Adrenal gland (tissue), 9 donors: ENCODE measurements at regions not wholly inside any gene's neighbourhood (a gene's known extent, or its start where the extent isn't known, plus 50 kb on each side); places are given as distances from the start of the nearest gene placed in this dataset.

Experiments
- DNase-seq, 7 donors: peaks; one replicate each; pipeline ENCODE4 v3.0.0-alpha.2; 2019 to 2020
- H3K27ac ChIP-seq, 5 donors: fragments of 200-600 bp; sonication (generic) in 4 of 5; 1 replicate in 3 of 5; 2 replicates in 2 of 5; pipeline versions ENCODE4 v1.5.1 to v1.8.0; 2016 to 2020; ENCODE audit warnings: mild to moderate bottlenecking in 1 of 5
- H3K27me3 ChIP-seq: fragments of 200-600 bp; 2 replicates; pipeline ENCODE4 v1.8.0; 2021
- H3K36me3 ChIP-seq, 2 donors: fragments of 200-600 bp; replicated peaks in 1 of 2; 1 replicate in 1 of 2; 2 replicates in 1 of 2; pipeline versions ENCODE4 v1.5.1 to v1.8.0; 2018 to 2022
- H3K4me1 ChIP-seq, 2 donors: fragments of 200-600 bp; replicated peaks in 1 of 2; 1 replicate in 1 of 2; 2 replicates in 1 of 2; pipeline versions ENCODE4 v1.5.1 to v1.8.0; 2018 to 2021
- H3K4me3 ChIP-seq, 4 donors: fragments of 200-600 bp; sonication (generic) in 3 of 4; one replicate each; pipeline ENCODE4 v1.5.1; 2016 to 2018
- H3K9me3 ChIP-seq, 3 donors: fragments of 200-600 bp; sonication (generic) in 1 of 3; replicated peaks in 1 of 3; 1 replicate in 2 of 3; 2 replicates in 1 of 3; pipeline versions ENCODE4 v1.5.1 to v1.8.0; 2016 to 2021
- POLR2A ChIP-seq, 2 donors: fragments of 450-650 bp; IDR thresholded peaks; one replicate each; pipeline ENCODE4 v1.6.1; 2017; ENCODE audit warnings: antibody characterized with exemption in 2 of 2, mild to moderate bottlenecking in 2 of 2, moderate library complexity in 1 of 2
- WGBS, 4 donors: extraction: QIAGEN DNeasy Blood & Tissue Kit in 2 of 4; methylation state at CpG; one replicate each; pipeline versions ENCODE4 v1.1.5 to v1.1.7; 2013 to 2017; 5-methylcytosine and 5-hydroxymethylcytosine counted together
- intact Hi-C, 2 donors: fragments of 100-400 bp; cut with DNase I; formaldehyde crosslinking; loops; one replicate each; pipeline versions ENCODE4 v1.14.1 to v1.15.0; 2022 to 2023
- TF ChIP-seq, protein P1 (sequence below), 6 experiments: fragments of 450-650 bp in 4 of 6; fragments of 200-600 bp in 2 of 6; sonication (generic) in 1 of 6; IDR thresholded peaks; 1 replicate in 5 of 6; 2 replicates in 1 of 6; pipeline versions ENCODE4 v1.5.1 to v1.8.0; 2016 to 2021; ENCODE audit warnings: antibody characterized with exemption in 6 of 6, mild to moderate bottlenecking in 2 of 6, moderate library complexity in 1 of 6
- donor health status: healthy with polysubstance abuse.
- donor health status: Bipolar disorder and iron deficiency.
- donor health status: DM: yes; HTN: yes; CAD: no.
- donor health status: DM: no; HTN: no; CAD: no.
- donor health status: DM: no; HTN: no; CAD: no.

DNA sequence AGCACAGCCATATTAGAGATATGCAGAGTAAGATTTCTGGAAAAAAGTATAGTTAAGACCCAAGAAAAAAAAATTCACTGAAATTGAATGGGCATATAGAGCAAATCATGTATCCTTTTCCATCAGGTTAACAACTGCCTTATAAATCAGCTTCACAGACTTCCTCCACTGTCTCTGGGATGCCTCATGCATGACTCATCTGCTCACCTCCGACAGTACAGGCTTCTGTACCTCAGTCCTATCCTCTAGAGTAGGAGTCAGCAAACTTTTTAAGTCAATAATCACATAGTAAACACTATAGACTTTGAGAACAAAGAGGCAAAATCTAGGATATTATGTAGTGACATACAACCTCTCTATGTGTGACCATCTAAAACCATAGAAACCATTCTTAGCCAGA, 211.6 kb upstream of the SP8 start:
- Histone ChIP-seq H3K36me3 (no peaks in the 10 kb centered on the region), H3K27me3 (no peaks in the 10 kb centered on the region), H3K4me1 (no peaks in the 10 kb centered on the region), H3K9me3 (no peaks in the 10 kb centered on the region), H3K4me3 (no peak overlapping the region), H3K27ac (no peak overlapping the region)
- TF ChIP-seq, protein P1, sequence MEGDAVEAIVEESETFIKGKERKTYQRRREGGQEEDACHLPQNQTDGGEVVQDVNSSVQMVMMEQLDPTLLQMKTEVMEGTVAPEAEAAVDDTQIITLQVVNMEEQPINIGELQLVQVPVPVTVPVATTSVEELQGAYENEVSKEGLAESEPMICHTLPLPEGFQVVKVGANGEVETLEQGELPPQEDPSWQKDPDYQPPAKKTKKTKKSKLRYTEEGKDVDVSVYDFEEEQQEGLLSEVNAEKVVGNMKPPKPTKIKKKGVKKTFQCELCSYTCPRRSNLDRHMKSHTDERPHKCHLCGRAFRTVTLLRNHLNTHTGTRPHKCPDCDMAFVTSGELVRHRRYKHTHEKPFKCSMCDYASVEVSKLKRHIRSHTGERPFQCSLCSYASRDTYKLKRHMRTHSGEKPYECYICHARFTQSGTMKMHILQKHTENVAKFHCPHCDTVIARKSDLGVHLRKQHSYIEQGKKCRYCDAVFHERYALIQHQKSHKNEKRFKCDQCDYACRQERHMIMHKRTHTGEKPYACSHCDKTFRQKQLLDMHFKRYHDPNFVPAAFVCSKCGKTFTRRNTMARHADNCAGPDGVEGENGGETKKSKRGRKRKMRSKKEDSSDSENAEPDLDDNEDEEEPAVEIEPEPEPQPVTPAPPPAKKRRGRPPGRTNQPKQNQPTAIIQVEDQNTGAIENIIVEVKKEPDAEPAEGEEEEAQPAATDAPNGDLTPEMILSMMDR (IDR thresholded peaks at IDR 0.05), result no peak
- no peak for TF ChIP-seq POLR2A (IDR thresholded peaks at IDR 0.05)
- intact Hi-C loops, result no loop called here
- 11 to 30% (median 19%) methylated on average over 1 of the region's 1 CpG for whole genome bisulfite sequencing, 4 donors
- DNase-seq, result no peak

DNA sequence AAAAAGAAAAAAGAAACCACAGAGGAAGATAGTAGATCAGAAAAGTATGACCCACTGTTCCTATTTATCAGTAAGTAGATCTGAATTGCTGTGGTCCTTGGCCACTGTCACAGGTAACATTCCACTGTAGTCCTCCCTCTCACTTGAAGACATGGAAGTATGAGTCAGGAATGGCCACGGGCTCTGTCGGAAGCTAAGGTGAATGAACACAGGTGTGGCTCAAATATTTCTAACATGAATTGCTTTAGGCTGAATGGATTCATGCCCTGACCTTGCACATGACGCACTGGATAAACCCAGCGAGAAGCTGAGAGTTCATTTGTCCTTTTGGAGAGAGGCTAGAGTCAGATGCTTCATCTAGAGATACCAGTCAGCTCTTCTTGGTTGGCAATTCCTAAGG, 224.5 kb upstream of the SP8 start:
- DNase-seq, result no peak
- H3K36me3 ChIP-seq, result no peaks in the 10 kb centered on the region
- H3K27ac ChIP-seq, result no peak overlapping the region
- no peak for TF ChIP-seq POLR2A (IDR thresholded peaks at IDR 0.05)
- TF ChIP-seq, protein P1 (IDR thresholded peaks at IDR 0.05), result no peak
- intact Hi-C loops, result no loop called here
- WGBS, 4 donors, result 78 to 87% (median 83%) methylated on average over 4 of the region's 4 CpGs
- H3K4me3 ChIP-seq, result no peak overlapping the region
- no peaks in the 10 kb centered on the region for H3K27me3 ChIP-seq
- no peaks in the 10 kb centered on the region for H3K9me3 ChIP-seq
- no peaks in the 10 kb centered on the region for H3K4me1 ChIP-seq

DNA sequence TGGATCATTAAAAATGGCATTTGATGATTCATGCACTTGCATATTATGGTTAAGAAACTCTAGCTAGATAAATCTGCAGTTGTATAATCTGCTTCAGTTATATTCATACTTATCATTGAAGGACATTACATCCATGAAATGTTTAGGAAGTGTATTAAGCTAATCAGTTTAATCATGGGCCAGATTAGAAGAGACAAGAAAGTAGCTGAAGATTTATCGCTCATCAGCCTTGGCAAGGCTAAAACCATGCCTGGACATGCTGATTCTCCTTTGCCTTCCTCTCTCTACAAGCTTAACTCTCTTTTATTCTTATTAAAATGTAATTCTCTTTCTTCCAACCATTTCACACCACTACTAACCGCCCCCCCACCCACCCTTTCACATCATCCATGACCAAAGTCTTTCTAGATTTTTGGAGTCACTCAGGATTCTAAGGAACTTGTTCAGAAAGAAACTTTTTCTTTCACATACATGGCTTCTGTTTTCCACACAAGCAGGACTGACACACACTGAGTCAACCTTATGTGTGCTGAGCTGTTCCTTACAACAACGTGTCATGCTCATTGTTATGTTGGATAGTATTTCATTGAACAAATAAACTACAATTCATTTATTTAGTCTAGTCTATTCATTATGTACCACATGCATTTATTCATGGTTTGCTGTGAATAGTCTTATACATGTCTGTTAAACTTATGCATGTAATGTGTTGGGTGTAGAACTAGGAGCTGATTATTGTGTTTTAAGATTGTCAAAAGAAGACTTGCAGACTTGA, 227.3 kb upstream of the SP8 start:
- 63 to 77% (median 76%) methylated on average over 3 of the region's 3 CpGs for WGBS, 4 donors
- H3K36me3 ChIP-seq, result no peaks in the 10 kb centered on the region
- no peaks in the 10 kb centered on the region for H3K27me3 ChIP-seq
- H3K4me3 ChIP-seq, result no peak overlapping the region
- intact Hi-C loops, result no loop called here
- DNase-seq, result no peak
- H3K27ac ChIP-seq, result no peak overlapping the region
- H3K9me3 ChIP-seq, result no peaks in the 10 kb centered on the region
- TF ChIP-seq, protein P1 (IDR thresholded peaks at IDR 0.05), result no peak
- TF ChIP-seq POLR2A (IDR thresholded peaks at IDR 0.05), result no peak
- no peaks in the 10 kb centered on the region for H3K4me1 ChIP-seq

DNA sequence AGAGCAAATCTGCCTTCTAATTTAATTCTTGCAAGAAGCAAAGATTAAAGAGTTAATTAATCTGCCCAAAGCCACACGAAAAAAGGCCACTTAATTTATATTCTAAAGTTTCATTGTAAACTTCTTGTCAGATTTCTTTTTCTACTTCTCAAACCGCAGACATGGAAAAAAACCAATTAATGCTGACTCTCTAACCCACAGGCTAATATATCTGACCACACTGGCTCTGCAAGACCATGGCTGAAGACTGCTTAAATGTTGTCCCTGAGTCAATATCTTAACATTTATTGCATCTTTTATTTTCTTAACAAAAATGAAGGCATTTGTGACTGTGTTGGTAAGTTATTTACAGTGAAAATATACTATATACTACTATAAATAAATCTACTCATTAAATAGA, 234.0 kb upstream of the SP8 start:
- H3K27ac ChIP-seq, result no peak overlapping the region
- intact Hi-C loops, result no loop called here
- TF ChIP-seq, protein P1 (IDR thresholded peaks at IDR 0.05), result no peak
- TF ChIP-seq POLR2A (IDR thresholded peaks at IDR 0.05), result no peak
- no peak overlapping the region for H3K4me3 ChIP-seq
- DNase-seq, result no peak
- no peaks in the 10 kb centered on the region for H3K36me3 ChIP-seq
- no peaks in the 10 kb centered on the region for H3K27me3 ChIP-seq
- H3K4me1 ChIP-seq, result no peaks in the 10 kb centered on the region
- WGBS, 4 donors, result 33 to 53% (median 43%) methylated on average over 2 of the region's 2 CpGs
- H3K9me3 ChIP-seq, result no peaks in the 10 kb centered on the region
